NCI-H1417 treated with DMSO at 0.1 percent for 48 hours (cell line): ENCODE measurements at regions not wholly inside any gene's neighbourhood (a gene's known extent, or its start where the extent isn't known, plus 50 kb on each side); places are given as distances from the start of the nearest gene placed in this dataset.

Experiments
- DNase-seq: peaks from one replicate; lab custom pipeline; 2025; lab: John Stamatoyannopoulos, UW

DNA sequence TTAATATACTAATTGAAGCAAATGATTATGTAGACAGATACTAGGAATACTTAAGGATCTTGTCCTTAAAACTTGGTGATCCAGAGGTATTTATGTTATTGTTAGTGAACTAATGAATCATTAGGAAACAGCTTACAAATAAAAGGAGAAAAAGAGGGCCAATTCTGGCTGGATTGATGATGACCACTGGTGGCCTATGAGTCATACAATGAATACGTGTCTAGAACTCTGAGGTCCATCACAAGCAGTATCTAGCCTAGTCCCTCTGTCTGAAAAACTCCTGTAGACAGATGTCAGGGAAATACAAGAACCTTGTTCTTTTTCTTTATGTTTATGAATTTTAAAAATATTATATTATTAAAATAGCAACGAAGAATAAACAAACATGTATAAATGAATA lies 51.7 kb upstream of the RTL1 start:
- DNase-seq: no peak

GRCh38 chr14:100962494-100962893 lies 59.0 kb upstream of the RTL1 start:
- DNase-seq: no peak

- no peak for DNase-seq
Measured at GRCh38 chr14:100965296-100965695, 61.8 kb upstream of the RTL1 start.

DNA sequence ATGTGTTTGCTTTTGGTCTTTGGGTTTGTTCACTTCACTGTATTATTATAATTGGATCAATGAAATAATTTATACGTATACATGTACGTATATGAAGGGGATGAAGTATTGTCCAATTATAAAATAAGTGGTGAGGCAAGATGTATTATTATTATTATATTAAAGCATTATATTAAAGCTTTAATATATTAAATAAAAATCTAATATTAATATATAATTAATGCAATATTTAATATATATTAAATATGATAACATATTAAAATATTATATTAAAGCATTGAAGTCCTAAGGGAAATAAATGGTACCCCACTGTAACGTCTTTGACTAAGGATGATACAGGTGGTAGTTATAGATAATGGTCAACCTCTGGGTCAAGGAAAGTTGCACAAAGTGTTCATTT lies 63.7 kb upstream of the RTL1 start:
- DNase-seq: no peak

- DNase-seq: no peak
Measured at GRCh38 chr14:100967930-100968329, 64.4 kb upstream of the RTL1 start.

DNA sequence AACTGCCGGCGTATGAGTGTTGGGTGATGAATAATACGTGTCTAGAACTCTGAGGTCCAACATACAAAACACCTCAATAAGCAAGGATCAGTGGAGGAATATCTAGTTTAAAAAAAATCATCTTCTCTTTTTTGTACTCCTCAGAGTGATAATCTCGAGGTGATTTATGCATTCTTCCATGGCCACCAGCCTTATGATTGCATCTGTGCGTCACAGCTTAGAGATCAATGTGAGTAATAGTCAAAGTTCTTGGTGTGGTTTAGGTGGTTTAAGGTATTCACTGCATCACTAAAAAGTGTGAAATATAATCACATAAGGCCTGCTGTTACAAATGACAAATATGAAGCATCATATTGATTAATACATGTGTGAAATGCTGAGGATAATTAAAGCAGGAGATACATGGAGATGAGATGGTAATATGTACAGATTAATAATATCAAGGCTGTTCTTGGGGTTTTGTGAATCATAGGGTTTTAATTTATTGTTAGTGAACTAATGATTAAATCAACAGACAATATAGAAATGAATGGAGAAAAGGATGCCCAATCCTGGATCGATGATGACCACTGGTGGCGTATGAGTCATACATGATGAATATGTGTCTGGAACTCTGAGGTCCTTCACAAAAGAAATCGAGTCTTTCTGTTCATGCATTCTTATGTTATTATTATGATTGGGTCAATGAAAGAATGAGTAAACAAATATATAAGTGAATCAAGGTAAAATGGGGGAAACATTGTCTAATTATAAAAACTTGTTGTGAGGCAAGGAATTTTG lies 68.8 kb upstream of the RTL1 start:
- no peak for DNase-seq

DNA sequence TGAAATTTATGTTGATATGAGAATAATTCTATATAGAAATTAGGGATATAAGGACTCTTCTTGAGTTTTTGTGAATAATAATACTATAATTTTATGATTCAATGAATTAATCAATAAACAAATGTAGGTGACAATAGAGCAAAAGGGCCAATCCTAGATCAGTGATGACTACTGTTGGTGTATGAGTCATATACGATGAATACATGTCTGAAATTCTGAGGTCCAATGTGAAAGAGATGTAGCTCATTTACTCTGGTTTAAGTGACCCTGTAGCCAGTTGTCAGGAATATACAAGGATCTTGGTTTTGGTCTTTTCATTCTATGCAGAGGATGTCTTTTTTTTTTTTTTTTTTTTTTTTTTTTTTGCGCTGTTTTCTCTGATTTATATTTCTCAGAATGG lies 72.1 kb upstream of the RTL1 start:
- no peak for DNase-seq

GRCh38 chr14:100979079-100979478 lies 75.6 kb upstream of the RTL1 start:
- no peak for DNase-seq

DNA sequence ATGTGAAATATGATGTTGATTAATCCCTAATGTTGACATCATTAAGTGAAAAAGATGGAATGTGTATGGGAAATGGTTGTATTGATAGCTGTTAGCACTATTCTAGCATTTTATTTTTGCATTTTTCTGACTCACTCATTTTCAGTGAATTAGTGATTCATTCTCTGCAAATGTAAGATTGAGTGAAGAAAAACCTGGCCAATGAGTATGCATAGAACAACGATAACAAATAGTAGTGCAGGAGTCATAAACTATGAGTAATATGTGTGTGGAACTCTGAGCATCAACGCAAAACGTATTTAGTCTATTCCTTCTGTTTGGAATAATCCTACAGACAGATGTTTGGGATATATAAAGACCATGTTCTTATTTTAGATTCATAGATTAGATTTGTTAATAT lies 76.3 kb upstream of the RTL1 start:
- DNase-seq: no peak

DNA sequence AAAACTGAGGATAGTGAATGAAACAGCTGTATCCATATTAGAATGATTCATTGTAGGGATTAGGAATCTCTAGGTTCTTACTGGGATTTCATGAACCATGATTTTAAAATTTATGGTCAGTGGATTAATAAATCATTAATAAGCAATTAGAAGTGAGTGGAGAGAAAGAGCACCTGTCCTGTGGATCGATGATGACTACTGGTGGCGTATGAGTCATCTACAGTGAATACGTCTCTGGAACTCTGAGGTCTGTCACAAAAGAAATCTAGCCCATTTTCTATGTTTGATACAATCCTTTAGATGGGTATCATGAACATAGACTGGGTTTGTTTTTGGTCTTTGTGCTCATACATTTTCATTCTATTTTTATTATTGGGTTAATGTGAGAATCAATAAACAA lies 77.3 kb upstream of the RTL1 start:
- DNase-seq: no peak

GRCh38 chr14:100981809-100982208 lies 78.3 kb upstream of the RTL1 start:
- no peak for DNase-seq

DNA sequence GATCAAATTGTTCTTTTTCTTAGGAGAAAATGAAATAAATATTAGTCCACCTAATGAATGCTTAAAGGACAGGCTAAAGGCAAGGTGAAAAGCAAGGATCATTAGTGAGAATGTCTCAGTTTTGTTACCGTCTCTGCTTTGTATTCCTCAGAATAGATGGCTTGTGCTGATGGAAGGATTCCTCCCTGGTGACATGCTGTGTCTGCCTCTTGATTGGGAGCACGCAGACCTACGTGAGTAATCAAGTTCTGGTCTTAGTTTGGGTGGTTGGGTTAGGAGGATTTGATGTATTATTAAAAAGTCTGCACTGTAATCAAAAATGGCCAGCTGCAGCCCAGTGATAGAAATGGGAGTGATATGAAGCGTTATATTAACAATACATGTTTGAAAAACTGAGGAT lies 78.8 kb upstream of the RTL1 start:
- no peak for DNase-seq

DNA sequence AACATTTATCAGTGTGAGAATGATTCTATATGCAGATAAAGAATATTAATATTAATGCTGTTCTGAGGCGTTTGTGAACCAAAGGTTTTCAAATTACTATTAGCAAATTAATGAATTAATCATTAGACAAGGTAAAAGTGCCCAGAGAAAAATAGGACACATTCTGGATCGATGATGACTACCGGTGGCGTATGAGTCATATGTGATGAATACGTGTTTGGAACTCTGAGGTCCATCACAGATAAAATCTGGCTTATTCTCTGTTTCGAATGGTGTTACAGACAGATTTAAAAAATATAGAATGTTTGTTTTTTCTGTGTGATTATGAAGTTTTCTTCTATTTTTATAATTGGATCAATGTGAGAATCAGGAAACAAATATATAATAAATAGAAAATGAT lies 79.2 kb upstream of the RTL1 start:
- DNase-seq: no peak

- DNase-seq: no peak
Measured at GRCh38 chr14:100983710-100984109, 80.2 kb upstream of the RTL1 start.

DNA sequence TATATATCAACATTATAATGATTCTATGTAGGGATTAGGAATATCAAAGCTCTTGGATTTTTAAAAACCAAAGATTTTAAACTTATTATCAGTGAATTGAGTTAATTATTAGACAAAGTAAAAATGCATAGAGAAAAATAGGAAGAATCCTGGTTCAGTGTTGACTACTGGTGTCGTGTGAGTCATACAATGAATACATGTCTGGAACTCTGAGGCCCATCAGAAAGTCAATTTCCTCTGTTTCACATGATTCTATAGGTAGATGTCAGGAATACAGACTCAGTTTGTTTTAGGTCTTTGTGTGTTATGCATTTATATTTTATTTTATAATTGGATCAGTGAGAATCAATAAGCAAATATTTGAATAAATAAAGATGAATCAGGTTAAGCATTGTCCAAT lies 84.5 kb upstream of the RTL1 start:
- no peak for DNase-seq

- no peak for DNase-seq
Measured at GRCh38 chr14:100988411-100988900, 84.9 kb upstream of the RTL1 start.

DNA sequence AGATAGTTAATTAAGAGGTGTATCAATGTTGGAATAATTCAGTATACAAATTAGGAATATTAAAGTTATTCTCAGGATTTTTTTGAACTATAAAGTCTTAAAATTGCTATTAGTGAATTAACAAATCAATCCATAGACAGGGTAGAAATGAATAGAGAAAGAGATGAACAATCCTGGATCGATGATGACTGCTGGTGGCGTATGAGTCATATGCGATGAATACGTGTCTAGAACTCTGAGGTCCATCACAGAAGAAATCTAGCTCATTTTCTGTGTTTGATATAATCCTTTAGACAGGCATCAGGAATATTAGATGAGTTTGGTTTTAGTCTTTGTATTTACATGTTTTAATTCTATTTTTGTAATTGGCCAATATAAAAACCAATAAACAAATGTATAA lies 85.4 kb upstream of the RTL1 start:
- no peak for DNase-seq

DNA sequence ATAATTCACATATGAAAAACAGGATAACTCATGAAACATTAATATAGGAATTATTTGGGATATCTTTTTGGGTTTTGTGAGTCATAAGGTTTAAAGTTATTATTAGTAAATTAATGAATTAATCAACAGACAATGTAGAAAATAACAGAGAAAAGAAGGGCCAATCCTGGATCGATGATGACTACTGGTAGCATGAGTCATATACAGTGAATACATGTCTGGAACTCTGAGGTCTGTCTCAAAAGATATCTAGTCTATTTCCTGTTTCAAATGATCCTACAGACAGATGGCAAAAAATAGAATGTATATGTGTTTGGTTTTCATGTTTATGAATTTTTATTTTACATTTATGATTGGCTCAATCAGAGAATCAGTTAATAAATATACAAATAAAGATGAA lies 86.4 kb upstream of the RTL1 start:
- DNase-seq: no peak

DNA sequence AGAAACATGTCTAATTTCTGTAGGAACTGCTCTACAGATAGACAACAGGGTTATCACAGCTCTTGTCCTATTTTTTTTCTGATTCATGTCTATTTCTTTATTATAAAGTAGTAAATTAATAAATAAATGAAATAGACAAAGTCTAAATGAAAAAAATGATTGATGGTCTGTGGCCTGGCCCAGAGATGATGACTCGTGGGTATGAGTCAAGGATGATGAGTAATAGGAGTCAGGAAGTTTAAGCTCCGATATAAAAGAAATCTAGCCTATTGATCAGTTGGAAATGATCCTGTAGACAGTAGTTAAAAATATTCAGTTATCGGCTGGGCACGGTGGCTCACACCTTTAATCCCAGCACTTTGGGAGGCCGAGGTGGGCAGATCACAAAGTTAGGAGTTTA lies 90.6 kb upstream of the RTL1 start:
- DNase-seq: no peak

- DNase-seq: no peak
Measured at GRCh38 chr14:100994756-100995330, 91.3 kb upstream of the RTL1 start.

GRCh38 chr14:101000711-101001250 lies 97.3 kb upstream of the RTL1 start:
- no peak for DNase-seq

- no peak for DNase-seq
Measured at GRCh38 chr14:101001311-101002069, 98.0 kb upstream of the RTL1 start.

DNA sequence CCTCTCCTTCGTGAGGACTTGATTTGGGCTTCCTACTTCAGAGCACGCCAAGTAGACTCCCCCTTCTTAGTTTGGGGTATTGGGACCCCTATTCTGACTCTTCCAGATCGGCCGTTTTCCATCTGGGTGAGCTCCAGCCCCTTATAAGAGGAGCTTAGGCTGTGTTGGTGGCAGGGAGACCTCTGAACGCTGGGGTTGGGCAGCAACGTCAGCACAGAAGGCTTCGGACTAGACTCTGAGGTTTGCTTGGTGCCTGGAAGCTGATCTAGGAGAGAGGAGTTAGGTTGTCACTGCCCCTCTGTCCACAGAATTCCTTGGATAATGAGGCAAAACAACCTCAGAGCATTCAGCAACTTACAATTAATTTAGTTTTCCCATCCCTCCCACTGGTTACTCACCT lies 99.2 kb upstream of the RTL1 start:
- DNase-seq: no peak
